T-cell (primary cell): ENCODE measurements at regions not wholly inside any gene's neighbourhood (a gene's known extent, or its start where the extent isn't known, plus 50 kb on each side); places are given as distances from the start of the nearest gene placed in this dataset.

Experiments
- ATAC-seq, 4 experiments: fragments of 200-7000 bp in 3 of 4; fragments of 150-1000 bp in 1 of 4; cut with Tn5 transposase; replicated peaks in 1 of 4; 1 replicate in 3 of 4; 2 replicates in 1 of 4; pipeline ENCODE4 v1.10.0; 2021; ENCODE audit warnings: moderate library complexity in 3 of 4, mild to moderate bottlenecking in 2 of 4, moderate number of reproducible peaks in 1 of 4
- CTCF ChIA-PET, 2 donors: fragments of 300-600 bp; sonication (Branson Sonifier 250); formaldehyde crosslinking; loops; one replicate each; lab custom pipeline; 2022; ENCODE audit warnings: antibody characterized with exemption in 2 of 2; lab: Charles Lee
- POLR2A ChIA-PET, 2 donors: fragments of 300-600 bp; sonication (Branson Sonifier 250); formaldehyde crosslinking; loops; one replicate each; lab custom pipeline; 2022; ENCODE audit warnings: antibody characterized with exemption in 2 of 2; lab: Charles Lee
- DNase-seq, 35 experiments: peaks; one replicate each; pipeline versions ENCODE4 v3.0.0 to v3.0.0-alpha.2; 2013 to 2023
- H3K27ac ChIP-seq: one replicate; pipeline ENCODE4 v1.5.1; 2013; ENCODE audit warnings: low read length
- H3K27me3 ChIP-seq, 2 experiments: replicated peaks in 1 of 2; 1 replicate in 1 of 2; 2 replicates in 1 of 2; pipeline versions ENCODE4 v1.6.1 to v1.7.0; 2013; ENCODE audit warnings: low read length in 1 of 2, mixed read lengths in 1 of 2; ENCODE audit not compliant: control insufficient read depth in 2 of 2, insufficient read depth in 2 of 2; ENCODE audit errors: extremely low read depth in 1 of 2
- H3K36me3 ChIP-seq, 2 donors: 1 replicate in 1 of 2; 2 replicates in 1 of 2; pipeline versions ENCODE4 v1.6.1 to v1.7.0; 2013; ENCODE audit warnings: low read length in 1 of 2; ENCODE audit not compliant: control insufficient read depth in 2 of 2, insufficient read depth in 1 of 2; ENCODE audit errors: extremely low read depth in 1 of 2
- H3K4me1 ChIP-seq, 2 experiments: 1 replicate in 1 of 2; 2 replicates in 1 of 2; pipeline versions ENCODE4 v1.6.1 to v1.7.0; 2013; ENCODE audit warnings: low read length in 2 of 2, mixed read lengths in 1 of 2; ENCODE audit not compliant: insufficient read depth in 2 of 2, control insufficient read depth in 1 of 2; ENCODE audit errors: extremely low read depth in 1 of 2
- H3K4me3 ChIP-seq, 2 donors: 1 replicate in 1 of 2; 2 replicates in 1 of 2; pipeline versions ENCODE4 v1.5.1 to v1.7.0; 2013; ENCODE audit warnings: mild to moderate bottlenecking in 2 of 2, low read length in 1 of 2, moderate library complexity in 1 of 2; ENCODE audit not compliant: control insufficient read depth in 1 of 2; ENCODE audit errors: extremely low read depth in 1 of 2
- H3K9me3 ChIP-seq: 2 replicates; pipeline ENCODE4 v1.7.0; 2013
- H3K27ac Mint-ChIP-seq, 2 donors: one replicate each; pipeline ENCODE4 v1.8.0; 2020 to 2021; ENCODE audit warnings: mild to moderate bottlenecking in 2 of 2, mixed read lengths in 2 of 2
- H3K27me3 Mint-ChIP-seq, 2 donors: one replicate each; pipeline ENCODE4 v1.8.0; 2021 to 2022; ENCODE audit warnings: mixed read lengths in 2 of 2
- H3K36me3 Mint-ChIP-seq: one replicate; pipeline ENCODE4 v1.8.0; 2021; ENCODE audit warnings: mixed read lengths
- H3K4me1 Mint-ChIP-seq, 3 donors: one replicate each; pipeline ENCODE4 v1.8.0; 2020 to 2022; ENCODE audit warnings: mixed read lengths in 3 of 3, mild to moderate bottlenecking in 1 of 3
- H3K4me3 Mint-ChIP-seq, 3 donors: one replicate each; pipeline ENCODE4 v1.8.0; 2020 to 2022; ENCODE audit warnings: mild to moderate bottlenecking in 3 of 3, mixed read lengths in 3 of 3, moderate library complexity in 3 of 3
- H3K9me3 Mint-ChIP-seq, 3 donors: one replicate each; pipeline ENCODE4 v1.8.0; 2020 to 2022; ENCODE audit warnings: mixed read lengths in 3 of 3
- WGBS: methylation state at CpG from one replicate; pipeline ENCODE4 v1.1.5; 2013; ENCODE audit warnings: missing lambda C conversion rate; ENCODE audit not compliant: insufficient coverage; 5-methylcytosine and 5-hydroxymethylcytosine counted together

DNA sequence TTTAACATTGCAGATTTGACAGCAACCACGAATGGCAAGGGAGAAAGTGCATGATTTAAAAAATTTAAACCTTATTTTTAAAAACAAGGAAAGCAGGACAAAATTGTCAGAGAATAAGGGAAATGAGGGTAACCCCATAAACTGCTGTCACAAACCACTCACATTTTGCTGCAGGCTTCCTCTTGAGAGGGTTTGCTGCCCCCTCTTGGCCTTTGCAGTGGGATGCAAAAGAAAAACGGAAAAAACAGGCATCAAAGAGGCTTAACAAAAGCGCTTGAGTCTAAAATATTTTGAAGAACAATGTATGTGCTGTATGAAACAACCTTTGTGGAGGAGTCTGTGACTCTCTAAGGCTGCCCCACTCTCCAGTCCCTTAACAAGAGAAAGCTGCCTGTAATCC lies 91.6 kb downstream of the TMX3 start:
- Histone ChIP-seq H3K9me3 (no peaks in the 10 kb centered on the region), H3K27ac (no peak overlapping the region), H3K36me3 (no peaks in the 10 kb centered on the region), H3K4me1 (no peaks in the 10 kb centered on the region), H3K27me3 (no peaks in the 10 kb centered on the region), H3K4me3 (no peak overlapping the region)
- WGBS, result no CpG with 5 or more reads among the region's 3 CpGs
- Mint-ChIP-seq H3K4me3 (no peak overlapping the region), H3K4me1 (no peaks in the 10 kb centered on the region), H3K36me3 (no peaks in the 10 kb centered on the region), H3K9me3 (no peaks in the 10 kb centered on the region), H3K27me3 (peaks cover 3 to 5% of the 10 kb centered on the region in 2 donors), H3K27ac (no peak overlapping the region)
- DNase-seq (peak in 12 of 35 experiments; percentile 1 to 35 (median 6)), ATAC-seq (no peak)
- POLR2A ChIA-PET, result interaction anchor here in 1 of 2 donors (0.6 kb wide), 1 partner anchor 20 kb away, joined by 3 read pairs; no protein-coding TSS in a partner anchor
- CTCF ChIA-PET, result interaction anchor here in 1 of 2 donors (1.0 kb wide), 1 partner anchor 1411 kb away, joined by 3 read pairs; no protein-coding TSS in a partner anchor

DNA sequence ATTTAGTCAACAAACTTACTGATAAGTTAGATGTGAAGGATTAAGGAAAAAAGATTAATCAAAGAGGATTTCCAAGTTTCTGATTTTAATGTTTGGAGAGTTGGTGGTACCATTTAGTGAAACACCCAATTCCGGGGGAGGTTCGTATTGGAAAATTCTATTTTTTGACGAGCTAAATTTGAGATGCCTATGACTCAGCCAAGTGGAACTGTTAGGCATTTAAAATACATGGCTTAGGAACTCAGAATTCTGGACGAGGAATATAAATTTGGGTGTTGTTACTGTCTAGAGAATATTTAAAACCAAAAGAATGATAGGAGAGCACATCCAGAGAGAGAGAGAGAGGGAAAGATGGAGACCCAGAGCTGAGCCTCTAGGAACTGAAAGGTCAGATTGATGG lies 103.6 kb downstream of the TMX3 start:
- Histone ChIP-seq H3K27me3 (no peaks in the 10 kb centered on the region), H3K4me3 (no peak overlapping the region), H3K4me1 (no peaks in the 10 kb centered on the region), H3K27ac (no peak overlapping the region), H3K36me3 (no peaks in the 10 kb centered on the region), H3K9me3 (no peaks in the 10 kb centered on the region)
- no peak overlapping the region for H3K27ac Mint-ChIP-seq
- H3K9me3 Mint-ChIP-seq, result no peaks in the 10 kb centered on the region
- ATAC-seq (no peak), DNase-seq (no peak)
- H3K4me1 Mint-ChIP-seq, result no peaks in the 10 kb centered on the region
- no peaks in the 10 kb centered on the region for H3K36me3 Mint-ChIP-seq
- peaks cover 7 to 12% of the 10 kb centered on the region in 2 donors for H3K27me3 Mint-ChIP-seq
- WGBS, result 74% methylated on average over 3 of the region's 4 CpGs
- POLR2A ChIA-PET, result no interaction called here
- H3K4me3 Mint-ChIP-seq, result no peak overlapping the region
- CTCF ChIA-PET, result no interaction called here

DNA sequence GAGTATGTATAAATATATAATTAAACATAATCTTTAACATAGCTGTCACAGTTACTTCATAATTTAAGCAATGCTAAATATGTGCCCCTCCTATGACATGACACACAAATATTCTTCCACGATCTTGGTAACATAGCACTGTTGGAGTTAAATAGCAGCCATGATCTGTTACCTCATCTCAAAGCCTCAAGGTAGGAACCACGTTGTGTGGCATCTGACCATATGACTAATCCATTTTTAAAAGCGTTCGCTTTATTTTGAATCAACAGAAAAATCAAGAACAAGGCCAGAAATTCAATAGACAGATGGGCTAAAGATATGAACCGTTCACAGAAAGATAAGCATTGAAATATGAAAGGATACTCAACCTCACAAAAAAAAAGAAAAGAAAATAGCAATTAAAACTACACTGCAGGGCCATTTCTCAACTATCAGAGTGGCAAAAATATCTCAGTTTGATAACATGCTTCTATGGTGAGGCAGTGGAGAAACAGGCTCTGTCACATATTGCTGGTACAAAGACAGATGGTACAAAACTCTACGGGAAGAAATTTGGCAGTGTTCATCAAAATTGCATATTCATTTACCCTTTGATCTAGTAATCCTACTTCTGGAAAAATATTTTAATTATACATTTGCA lies 105.9 kb downstream of the TMX3 start:
- CTCF ChIA-PET, result no interaction called here
- H3K4me1 ChIP-seq, result no peaks in the 10 kb centered on the region
- no peaks in the 10 kb centered on the region for H3K36me3 ChIP-seq
- no peaks in the 10 kb centered on the region for H3K9me3 ChIP-seq
- POLR2A ChIA-PET, result no interaction called here
- Mint-ChIP-seq H3K9me3 (no peaks in the 10 kb centered on the region), H3K36me3 (no peaks in the 10 kb centered on the region), H3K27me3 (peaks cover 7 to 10% of the 10 kb centered on the region in 2 donors), H3K4me1 (no peaks in the 10 kb centered on the region), H3K4me3 (no peak overlapping the region), H3K27ac (no peak overlapping the region)
- DNase-seq, result no peak
- H3K27me3 ChIP-seq, result no peaks in the 10 kb centered on the region
- 88% methylated on average over 1 of the region's 6 CpGs for WGBS
- H3K27ac ChIP-seq, result no peak overlapping the region
- ATAC-seq, result no peak
- no peak overlapping the region for H3K4me3 ChIP-seq

DNA sequence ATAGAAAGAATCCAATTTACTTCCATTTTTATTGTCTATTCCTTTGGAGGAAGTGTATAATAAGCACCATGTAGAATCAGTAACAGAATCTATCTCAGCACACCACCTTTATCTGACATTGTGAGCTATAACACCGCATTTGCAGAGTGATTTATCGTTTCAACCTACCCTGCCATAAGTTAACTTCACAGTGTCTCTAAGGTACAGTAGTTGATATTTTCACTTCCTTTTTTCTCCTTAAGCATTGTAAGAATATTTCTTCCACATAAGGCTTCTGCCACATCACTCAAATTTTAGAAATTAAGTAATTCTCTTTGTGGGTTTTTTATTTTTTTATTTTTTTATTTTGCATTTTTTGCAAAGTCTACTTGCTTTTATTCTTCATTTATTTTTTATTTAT lies 107.1 kb downstream of the TMX3 start:
- no peaks in the 10 kb centered on the region for H3K36me3 Mint-ChIP-seq
- CTCF ChIA-PET, result no interaction called here
- POLR2A ChIA-PET, result no interaction called here
- Histone ChIP-seq H3K27me3 (no peaks in the 10 kb centered on the region), H3K36me3 (no peaks in the 10 kb centered on the region), H3K4me1 (no peaks in the 10 kb centered on the region), H3K27ac (no peak overlapping the region), H3K4me3 (no peak overlapping the region), H3K9me3 (no peaks in the 10 kb centered on the region)
- no peak overlapping the region for H3K4me3 Mint-ChIP-seq
- DNase-seq, result no peak
- H3K4me1 Mint-ChIP-seq, result no peaks in the 10 kb centered on the region
- no peaks in the 10 kb centered on the region for H3K9me3 Mint-ChIP-seq
- no peak for ATAC-seq
- no CpG with 5 or more reads among the region's 2 CpGs for WGBS
- H3K27ac Mint-ChIP-seq, result no peak overlapping the region
- peaks cover 6 to 7% of the 10 kb centered on the region in 2 donors for H3K27me3 Mint-ChIP-seq

DNA sequence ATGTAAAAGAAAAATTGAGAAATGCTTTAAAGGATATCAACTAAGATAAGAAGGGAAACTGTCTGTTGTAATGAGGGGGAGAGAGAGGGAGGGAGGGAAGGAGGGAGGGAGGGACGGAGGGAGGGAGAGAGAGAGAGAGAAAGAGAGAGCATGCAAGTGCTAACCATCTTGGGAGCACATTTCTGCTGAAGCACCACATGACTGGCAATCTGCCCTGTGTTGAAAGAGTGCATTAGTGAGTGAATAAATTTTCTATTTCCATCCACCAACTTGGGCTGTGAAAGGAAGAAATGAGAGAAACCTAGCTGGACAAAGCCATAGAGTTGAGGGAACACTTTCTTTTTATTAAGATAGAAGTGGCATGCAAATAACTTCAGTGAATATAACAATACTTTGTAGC lies 110.7 kb downstream of the TMX3 start:
- no peak overlapping the region for H3K27ac ChIP-seq

DNA sequence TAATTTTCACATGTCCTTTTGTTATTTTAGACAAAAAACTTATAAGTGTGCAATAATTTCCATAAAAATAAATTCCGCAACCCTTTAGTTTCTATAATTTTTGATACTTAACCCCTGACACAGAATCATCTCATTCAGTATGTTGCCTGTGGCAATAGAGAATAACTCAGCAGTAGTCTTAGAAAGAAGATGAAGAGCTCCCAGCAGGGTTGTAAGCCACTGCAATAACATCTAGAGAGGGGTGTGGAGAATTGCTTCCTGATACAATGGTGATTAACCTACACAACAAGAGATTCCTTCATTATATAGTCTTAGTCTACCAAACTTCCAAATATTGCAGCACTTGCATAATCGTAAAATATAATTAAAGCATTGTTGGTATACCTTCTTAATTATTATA lies 118.9 kb downstream of the TMX3 start:
- no peak overlapping the region for H3K4me3 Mint-ChIP-seq
- no peak overlapping the region for H3K27ac Mint-ChIP-seq
- H3K36me3 Mint-ChIP-seq, result no peaks in the 10 kb centered on the region
- H3K9me3 Mint-ChIP-seq, result no peaks in the 10 kb centered on the region
- ATAC-seq (no peak), DNase-seq (no peak)
- H3K36me3 ChIP-seq, result no peaks in the 10 kb centered on the region
- no peaks in the 10 kb centered on the region for H3K4me1 Mint-ChIP-seq
- no peaks in the 10 kb centered on the region for H3K9me3 ChIP-seq
- H3K4me1 ChIP-seq, result no peaks in the 10 kb centered on the region
- CTCF ChIA-PET, result no interaction called here
- H3K27me3 ChIP-seq, result no peaks in the 10 kb centered on the region
- no peak overlapping the region for H3K4me3 ChIP-seq
- no CpG with 5 or more reads among the region's 2 CpGs for WGBS
- H3K27ac ChIP-seq, result no peak overlapping the region
- peaks cover 0 to 2% of the 10 kb centered on the region in 2 donors for H3K27me3 Mint-ChIP-seq
- POLR2A ChIA-PET, result no interaction called here

More for the DNA sequence above, 110.7 kb downstream of the TMX3 start:
- Mint-ChIP-seq H3K9me3 (no peaks in the 10 kb centered on the region), H3K27me3 (peaks cover 2 to 4% of the 10 kb centered on the region in 2 donors), H3K4me1 (no peaks in the 10 kb centered on the region), H3K27ac (no peak overlapping the region), H3K36me3 (no peaks in the 10 kb centered on the region), H3K4me3 (no peak overlapping the region)
- no peak for DNase-seq
- ChIA-PET CTCF (no interaction called here), POLR2A (interaction anchor here in 1 of 2 donors (0.6 kb wide), 1 partner anchor 918 kb away, joined by 3 read pairs; no protein-coding TSS in a partner anchor)
- H3K36me3 ChIP-seq, result no peaks in the 10 kb centered on the region
- no CpG with 5 or more reads among the region's 1 CpG for WGBS
- no peaks in the 10 kb centered on the region for H3K4me1 ChIP-seq
- no peaks in the 10 kb centered on the region for H3K27me3 ChIP-seq
- no peaks in the 10 kb centered on the region for H3K9me3 ChIP-seq
- no peak for ATAC-seq
- no peak overlapping the region for H3K4me3 ChIP-seq
